ENCODE measurements at regions not wholly inside any gene's neighbourhood (a gene's known extent, or its start where the extent isn't known, plus 50 kb on each side); places are given as distances from the start of the nearest gene placed in this dataset.

- no peak for TF ChIP-seq CTCF (IDR thresholded peaks at IDR 0.05; ENCODE audit: low read depth, low read length, poor library complexity, severe bottlenecking)
- TF ChIP-seq EZH2phosphoT487 (IDR thresholded peaks at IDR 0.05; ENCODE audit: borderline replicate concordance, low read length): no peak
Observed at GRCh38 chr11:8809939-8810539, 101.0 kb upstream of the AKIP1 start.
